Upper lobe of left lung (tissue), 6 donors: ENCODE measurements at regions not wholly inside any gene's neighbourhood (a gene's known extent, or its start where the extent isn't known, plus 50 kb on each side); places are given as distances from the start of the nearest gene placed in this dataset.

Experiments used
- ATAC-seq, 2 donors: fragments of 200-7000 bp; cut with Tn5 transposase; one replicate each; pipeline ENCODE4 v1.9.1; 2022; ENCODE audit warnings: mild to moderate bottlenecking in 2 of 2, moderate library complexity in 2 of 2; ENCODE audit not compliant: low FRiP score in 2 of 2
- DNase-seq, 2 donors: peaks; one replicate each; pipeline ENCODE4 v3.0.0-alpha.2; 2019 to 2020
- H3K27ac ChIP-seq, 4 donors: fragments of 200-600 bp; sonication (generic); one replicate each; pipeline ENCODE4 v1.5.1; 2016 to 2019
- H3K27me3 ChIP-seq, 4 donors: fragments of 200-600 bp; sonication (generic); one replicate each; pipeline ENCODE4 v1.5.1; 2017 to 2019
- H3K36me3 ChIP-seq, 4 donors: fragments of 200-600 bp; sonication (generic); one replicate each; pipeline ENCODE4 v1.5.1; 2016 to 2019
- H3K4me1 ChIP-seq, 4 donors: fragments of 200-600 bp; sonication (generic); one replicate each; pipeline ENCODE4 v1.5.1; 2018 to 2019
- H3K4me3 ChIP-seq, 4 donors: fragments of 200-600 bp; sonication (generic); one replicate each; pipeline ENCODE4 v1.5.1; 2017 to 2019; ENCODE audit warnings: mild to moderate bottlenecking in 2 of 4, moderate library complexity in 1 of 4
- H3K9me3 ChIP-seq, 4 donors: fragments of 200-600 bp; sonication (generic); one replicate each; pipeline ENCODE4 v1.5.1; 2018 to 2019
- CTCF ChIP-seq, 6 experiments: fragments of 450-650 bp in 4 of 6; fragments of 200-600 bp in 2 of 6; sonication (generic) in 2 of 6; IDR thresholded peaks; one replicate each; pipeline ENCODE4 v1.5.1; 2016 to 2019; ENCODE audit warnings: antibody characterized with exemption in 6 of 6
- EP300 ChIP-seq, 4 donors: sonication (generic); formaldehyde crosslinking; IDR thresholded peaks; one replicate each; pipeline ENCODE4 v1.5.1; 2017; ENCODE audit warnings: antibody characterized with exemption in 4 of 4, control low read depth in 2 of 4
- POLR2A ChIP-seq, 4 donors: fragments of 450-650 bp; IDR thresholded peaks; one replicate each; pipeline ENCODE4 v1.5.1; 2016 to 2017; ENCODE audit warnings: antibody characterized with exemption in 4 of 4, mild to moderate bottlenecking in 2 of 4
- POLR2AphosphoS5 ChIP-seq, 2 donors: sonication (generic); formaldehyde crosslinking; IDR thresholded peaks; one replicate each; pipeline ENCODE4 v1.5.1; 2017; ENCODE audit warnings: antibody characterized with exemption in 2 of 2
- WGBS, 2 donors: methylation state at CpG; one replicate each; pipeline ENCODE4 v1.1.5; 2017 to 2018; 5-methylcytosine and 5-hydroxymethylcytosine counted together
- donor health status: DM: no; HTN: no; CAD: no; lungs with moderate emphysema.
- donor health status: DM: no; HTN: yes; CAD: no; lungs with severe emphysema.

- DNase-seq = peak in 1 of 2 donors; percentile 13
- Histone ChIP-seq H3K9me3 (no peaks in the 10 kb centered on the region), H3K27ac (no peak overlapping the region), H3K27me3 (no peaks in the 10 kb centered on the region), H3K36me3 (no peaks in the 10 kb centered on the region), H3K4me3 (no peak overlapping the region), H3K4me1 (no peaks in the 10 kb centered on the region)
- 94 to 95% methylated on average over 13 to 21 of the region's 21 CpGs for WGBS, 2 donors
- TF ChIP-seq POLR2A (IDR thresholded peaks at IDR 0.05) = no peak
- no peak for TF ChIP-seq CTCF (IDR thresholded peaks at IDR 0.05)
- no peak for ATAC-seq
Observed at GRCh38 chr9:30799527-30800101, 1584.8 kb upstream of the ACO1 start.

GRCh38 chr9:30800421-30800820, 1584.0 kb upstream of the ACO1 start:
- H3K4me1 ChIP-seq = no peaks in the 10 kb centered on the region
- DNase-seq (peak in 1 of 2 donors; percentile 76), ATAC-seq (no peak)
- H3K27ac ChIP-seq = no peak overlapping the region
- H3K27me3 ChIP-seq = no peaks in the 10 kb centered on the region
- H3K9me3 ChIP-seq = no peaks in the 10 kb centered on the region
- no peaks in the 10 kb centered on the region for H3K36me3 ChIP-seq
- no peak for TF ChIP-seq POLR2AphosphoS5 (IDR thresholded peaks at IDR 0.05)
- no peak for TF ChIP-seq POLR2A (IDR thresholded peaks at IDR 0.05)
- TF ChIP-seq EP300 (IDR thresholded peaks at IDR 0.05) = no peak
- TF ChIP-seq CTCF (IDR thresholded peaks at IDR 0.05) = no peak
- 84 to 86% methylated on average over 9 to 14 of the region's 14 CpGs for WGBS, 2 donors
- H3K4me3 ChIP-seq = no peak overlapping the region

- no peak for DNase-seq
- H3K27me3 ChIP-seq = no peaks in the 10 kb centered on the region
- ATAC-seq = no peak
- H3K27ac ChIP-seq = no peak overlapping the region
- no peak for TF ChIP-seq POLR2AphosphoS5 (IDR thresholded peaks at IDR 0.05)
- TF ChIP-seq POLR2A (IDR thresholded peaks at IDR 0.05) = no peak
- TF ChIP-seq EP300 (IDR thresholded peaks at IDR 0.05) = no peak
- TF ChIP-seq CTCF (IDR thresholded peaks at IDR 0.05) = no peak
- 63 to 64% methylated on average over 1 of the region's 1 CpG for WGBS, 2 donors
- no peak overlapping the region for H3K4me3 ChIP-seq
- H3K4me1 ChIP-seq = no peaks in the 10 kb centered on the region
- no peaks in the 10 kb centered on the region for H3K9me3 ChIP-seq
- H3K36me3 ChIP-seq = no peaks in the 10 kb centered on the region
Observed at GRCh38 chr9:30812821-30813220, 1571.6 kb upstream of the ACO1 start.

- Histone ChIP-seq H3K4me1 (no peaks in the 10 kb centered on the region), H3K27me3 (no peaks in the 10 kb centered on the region), H3K27ac (no peak overlapping the region), H3K36me3 (no peaks in the 10 kb centered on the region), H3K4me3 (no peak overlapping the region), H3K9me3 (no peaks in the 10 kb centered on the region)
- ATAC-seq = no peak
- DNase-seq = no peak
- WGBS, 2 donors = 21 to 32% methylated on average over 2 of the region's 2 CpGs
- no peak for TF ChIP-seq POLR2A (IDR thresholded peaks at IDR 0.05)
- TF ChIP-seq POLR2AphosphoS5 (IDR thresholded peaks at IDR 0.05) = no peak
- TF ChIP-seq CTCF (IDR thresholded peaks at IDR 0.05) = no peak
- TF ChIP-seq EP300 (IDR thresholded peaks at IDR 0.05) = no peak
Observed at GRCh38 chr9:30815585-30815984, 1568.9 kb upstream of the ACO1 start.

GRCh38 chr9:30845136-30845535, 1539.3 kb upstream of the ACO1 start:
- Histone ChIP-seq H3K4me1 (no peaks in the 10 kb centered on the region), H3K4me3 (no peak overlapping the region), H3K27ac (no peak overlapping the region), H3K9me3 (no peaks in the 10 kb centered on the region), H3K27me3 (no peaks in the 10 kb centered on the region), H3K36me3 (no peaks in the 10 kb centered on the region)
- DNase-seq = no peak
- 59 to 65% methylated on average over 1 of the region's 1 CpG for WGBS, 2 donors
- ATAC-seq = no peak
- TF ChIP-seq EP300 (IDR thresholded peaks at IDR 0.05) (no peak), POLR2A (IDR thresholded peaks at IDR 0.05) (no peak), CTCF (IDR thresholded peaks at IDR 0.05) (no peak), POLR2AphosphoS5 (IDR thresholded peaks at IDR 0.05) (no peak)
